Lower leg skin (tissue), 4 donors: ENCODE measurements at regions not wholly inside any gene's neighbourhood (a gene's known extent, or its start where the extent isn't known, plus 50 kb on each side); places are given as distances from the start of the nearest gene placed in this dataset.

Source experiments
- DNase-seq, 2 donors: peaks; one replicate each; pipeline ENCODE4 v3.0.0-alpha.2; 2019; ENCODE audit warnings: low spot score in 2 of 2
- H3K4me3 ChIP-seq: fragments of 200-600 bp; sonication (generic); 2 replicates; pipeline ENCODE4 v1.5.1; 2017; ENCODE audit warnings: mild to moderate bottlenecking, low read depth; ENCODE audit not compliant: poor library complexity, severe bottlenecking
- CTCF ChIP-seq, 3 donors: fragments of 450-650 bp; IDR thresholded peaks; one replicate each; pipeline ENCODE4 v1.5.1; 2016; ENCODE audit warnings: antibody characterized with exemption in 3 of 3, mild to moderate bottlenecking in 3 of 3, moderate library complexity in 2 of 3
- POLR2A ChIP-seq, 2 donors: fragments of 450-650 bp; IDR thresholded peaks; one replicate each; pipeline ENCODE4 v1.6.1; 2016 to 2017; ENCODE audit warnings: antibody characterized with exemption in 2 of 2, mild to moderate bottlenecking in 1 of 2, moderate library complexity in 1 of 2
- WGBS, 2 donors: methylation state at CpG; one replicate each; pipeline ENCODE4 v1.1.5; 2018; 5-methylcytosine and 5-hydroxymethylcytosine counted together
- intact Hi-C: fragments of 100-400 bp; cut with DNase I; formaldehyde crosslinking; loops from one replicate; pipeline ENCODE4 v1.15.0; 2023; ENCODE audit warnings: low total_unique reads

- intact Hi-C loops, result no loop called here
- DNase-seq, result peak in 1 of 2 donors; percentile 37
- TF ChIP-seq POLR2A (IDR thresholded peaks at IDR 0.05), result no peak
- TF ChIP-seq CTCF (IDR thresholded peaks at IDR 0.05), result no peak
- WGBS, 2 donors, result 87 to 95% methylated on average over 2 of the region's 2 CpGs
- H3K4me3 ChIP-seq, result no peak overlapping the region
Measured at GRCh38 chr10:78700816-78701520, 367.8 kb upstream of the ZMIZ1 start.

GRCh38 chr10:78702186-78702585 is 366.6 kb upstream of the ZMIZ1 start:
- no peak overlapping the region for H3K4me3 ChIP-seq
- 89 to 92% methylated on average over 8 of the region's 8 CpGs for WGBS, 2 donors
- intact Hi-C loops, result no loop called here
- peak in 1 of 2 donors; percentile 49 for DNase-seq
- TF ChIP-seq CTCF (IDR thresholded peaks at IDR 0.05), result no peak
- TF ChIP-seq POLR2A (IDR thresholded peaks at IDR 0.05), result no peak

GRCh38 chr10:78702876-78703275 is 365.9 kb upstream of the ZMIZ1 start:
- 66 to 85% methylated on average over 6 of the region's 6 CpGs for WGBS, 2 donors
- TF ChIP-seq CTCF (IDR thresholded peaks at IDR 0.05), result no peak
- TF ChIP-seq POLR2A (IDR thresholded peaks at IDR 0.05), result no peak
- intact Hi-C loops, result no loop called here
- H3K4me3 ChIP-seq, result no peak overlapping the region
- no peak for DNase-seq

GRCh38 chr10:78703593-78703992 is 365.2 kb upstream of the ZMIZ1 start:
- 65 to 79% methylated on average over 6 of the region's 6 CpGs for WGBS, 2 donors
- H3K4me3 ChIP-seq, result no peak overlapping the region
- intact Hi-C loops, result no loop called here
- TF ChIP-seq CTCF (IDR thresholded peaks at IDR 0.05), result no peak
- no peak for TF ChIP-seq POLR2A (IDR thresholded peaks at IDR 0.05)
- peak in 1 of 2 donors; percentile 34 for DNase-seq

GRCh38 chr10:78706256-78706655 is 362.5 kb upstream of the ZMIZ1 start:
- DNase-seq, result peak in 1 of 2 donors; percentile 61
- intact Hi-C loops, result no loop called here
- no peak for TF ChIP-seq POLR2A (IDR thresholded peaks at IDR 0.05)
- TF ChIP-seq CTCF (IDR thresholded peaks at IDR 0.05), result no peak
- no peak overlapping the region for H3K4me3 ChIP-seq
- 92 to 93% methylated on average over 2 of the region's 2 CpGs for WGBS, 2 donors
